Muscle of back (tissue), 3 donors: ENCODE measurements at regions not wholly inside any gene's neighbourhood (a gene's known extent, or its start where the extent isn't known, plus 50 kb on each side); places are given as distances from the start of the nearest gene placed in this dataset.

Experiments used
- DNase-seq, 3 donors: peaks; one replicate each; pipeline versions ENCODE4 v3.0.0 to v3.0.0-alpha.2; 2013

DNA sequence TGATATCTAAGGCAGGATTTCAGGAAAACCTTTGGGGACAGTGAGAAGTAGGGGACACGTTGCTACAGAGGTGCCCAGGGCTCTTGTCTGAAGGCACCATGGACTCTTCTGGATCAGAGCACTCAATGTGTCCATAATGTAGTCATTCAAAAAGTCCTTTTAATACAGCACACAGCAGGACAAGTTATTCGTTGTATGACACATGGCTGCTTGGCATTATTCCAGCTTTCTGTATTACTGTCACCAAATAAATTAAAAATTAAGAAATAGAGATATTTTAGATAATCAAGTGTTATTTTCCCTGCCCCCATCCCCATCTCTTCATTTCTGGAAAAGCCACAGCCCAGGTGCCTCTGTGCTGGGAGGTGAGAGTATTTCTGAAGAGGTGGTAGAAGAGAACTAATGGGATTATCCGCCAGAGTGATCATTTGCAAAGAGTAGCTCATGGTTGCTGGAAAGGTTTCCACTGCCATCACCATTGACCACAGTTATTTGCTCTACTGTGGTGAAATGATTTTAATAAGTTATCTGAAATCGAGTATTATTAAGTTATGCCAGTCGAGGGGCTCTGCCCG, 83.0 kb downstream of the CXCL12 start:
- no peak for DNase-seq

- DNase-seq, result peak; percentile 58 to 95 (median 70)
Measured at GRCh38 chr10:44300666-44301649, 83.9 kb downstream of the CXCL12 start.

DNA sequence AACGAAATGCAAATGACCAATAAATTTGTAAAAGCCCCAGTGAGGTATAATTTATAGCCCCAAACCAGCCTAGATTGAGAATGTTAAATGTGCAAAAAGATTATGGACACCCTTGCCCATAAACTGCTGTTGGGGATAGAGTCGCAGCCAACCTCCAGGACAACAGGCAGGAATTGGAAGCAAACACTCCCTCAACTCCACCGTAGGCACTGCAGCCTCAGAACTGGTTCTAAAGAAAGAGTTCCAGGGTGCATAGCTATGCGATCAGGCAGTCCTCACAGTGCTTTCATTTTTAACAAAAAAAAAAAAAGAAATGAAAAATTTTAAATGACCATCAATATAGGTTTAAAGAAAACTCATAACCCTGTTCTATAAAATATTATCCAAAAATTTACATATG, 86.2 kb downstream of the CXCL12 start:
- DNase-seq, result no peak

DNA sequence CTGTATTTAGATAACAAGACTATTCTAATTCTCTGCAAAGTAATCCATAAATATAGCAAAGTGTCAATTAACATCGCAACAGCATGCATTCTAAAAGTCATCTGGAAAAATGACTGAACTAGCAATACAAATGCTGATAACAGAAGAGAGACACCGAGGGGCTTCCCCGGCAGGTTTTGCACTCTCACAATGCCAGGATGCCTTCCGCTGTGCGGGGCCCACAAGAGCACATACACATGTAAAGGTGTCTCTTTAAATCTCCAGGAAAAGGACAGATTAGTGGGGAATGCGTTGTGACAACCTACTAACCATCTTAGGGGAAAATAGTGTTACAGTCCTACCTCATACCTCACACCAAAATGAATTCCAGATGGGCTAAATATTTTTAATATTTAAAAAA, 86.9 kb downstream of the CXCL12 start:
- no peak for DNase-seq

DNA sequence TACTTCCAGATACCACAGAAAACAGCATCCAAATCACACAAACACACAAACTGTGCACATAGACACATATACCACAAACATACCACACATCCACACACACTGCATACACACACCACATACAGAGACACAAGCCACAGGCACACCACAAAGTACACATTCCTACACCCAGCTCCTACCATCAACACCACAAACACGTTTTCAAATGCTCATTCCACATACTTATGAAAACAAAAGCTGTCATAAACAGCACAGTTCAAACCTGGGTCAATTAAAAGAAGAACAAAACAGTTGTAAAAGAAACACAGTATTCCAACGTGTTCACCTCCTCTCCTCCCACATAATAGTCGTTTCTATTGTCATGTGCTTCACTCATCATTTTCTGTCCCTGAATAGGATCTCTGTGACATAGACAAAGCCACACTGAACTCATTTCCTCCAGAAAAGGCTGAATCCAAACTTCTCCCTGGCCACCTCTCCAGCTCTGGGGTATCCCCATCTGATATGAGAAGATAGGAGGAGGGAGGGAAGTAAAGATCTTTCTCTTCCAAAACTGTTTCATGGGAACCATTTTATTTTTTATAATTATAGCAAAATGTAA, 89.2 kb downstream of the CXCL12 start:
- DNase-seq, result no peak

DNA sequence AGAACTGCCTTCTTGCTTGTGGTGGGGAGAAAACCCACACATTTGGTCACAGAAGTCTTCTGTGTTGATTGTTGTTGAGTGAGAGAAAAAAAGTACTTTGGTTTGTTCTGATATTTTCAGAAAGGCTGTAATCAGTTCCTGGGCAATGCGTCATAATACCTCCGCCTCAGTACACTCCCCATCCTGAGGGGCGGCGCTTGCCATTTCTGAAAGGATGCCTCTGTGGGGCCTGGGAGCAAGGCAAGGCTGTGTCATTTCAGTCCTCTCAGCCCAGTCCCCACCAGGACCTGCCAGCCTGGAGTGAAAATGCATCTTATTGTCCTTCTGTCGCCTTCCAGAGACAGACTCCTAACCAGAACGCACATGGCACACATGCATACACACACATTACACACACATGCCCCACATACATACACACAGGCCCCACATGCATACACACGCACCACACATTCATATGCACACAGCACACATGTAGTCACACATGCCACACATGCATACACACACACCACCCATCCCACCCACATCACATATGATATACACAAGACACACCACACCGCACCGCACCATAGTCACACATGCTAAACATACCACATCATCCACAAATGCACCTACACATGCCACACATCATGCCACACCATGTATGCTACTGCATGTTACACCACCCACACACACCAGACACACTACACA, 90.0 kb downstream of the CXCL12 start:
- DNase-seq, result no peak

DNA sequence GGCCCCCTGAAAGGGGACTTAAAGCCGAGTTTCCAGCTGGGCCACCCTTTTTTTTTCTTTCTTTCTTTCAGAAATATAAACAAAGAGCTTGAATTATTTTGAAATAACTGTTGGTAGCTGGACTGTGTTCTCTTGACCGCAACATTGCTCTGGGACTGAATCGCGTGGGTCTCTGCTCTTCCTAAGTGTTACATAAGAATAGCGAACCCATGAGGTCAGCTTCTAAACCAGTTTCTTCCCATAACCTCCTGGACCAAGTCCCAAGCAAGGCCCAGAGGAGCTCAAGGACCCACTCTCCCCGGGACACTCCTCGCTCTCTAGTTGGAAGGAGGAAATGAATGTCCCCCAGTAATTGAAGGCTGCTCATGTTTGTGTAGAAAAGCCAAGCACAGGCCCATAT, 91.1 kb downstream of the CXCL12 start:
- no peak for DNase-seq

GRCh38 chr10:44293306-44293778, 91.6 kb downstream of the CXCL12 start:
- DNase-seq, result no peak

DNA sequence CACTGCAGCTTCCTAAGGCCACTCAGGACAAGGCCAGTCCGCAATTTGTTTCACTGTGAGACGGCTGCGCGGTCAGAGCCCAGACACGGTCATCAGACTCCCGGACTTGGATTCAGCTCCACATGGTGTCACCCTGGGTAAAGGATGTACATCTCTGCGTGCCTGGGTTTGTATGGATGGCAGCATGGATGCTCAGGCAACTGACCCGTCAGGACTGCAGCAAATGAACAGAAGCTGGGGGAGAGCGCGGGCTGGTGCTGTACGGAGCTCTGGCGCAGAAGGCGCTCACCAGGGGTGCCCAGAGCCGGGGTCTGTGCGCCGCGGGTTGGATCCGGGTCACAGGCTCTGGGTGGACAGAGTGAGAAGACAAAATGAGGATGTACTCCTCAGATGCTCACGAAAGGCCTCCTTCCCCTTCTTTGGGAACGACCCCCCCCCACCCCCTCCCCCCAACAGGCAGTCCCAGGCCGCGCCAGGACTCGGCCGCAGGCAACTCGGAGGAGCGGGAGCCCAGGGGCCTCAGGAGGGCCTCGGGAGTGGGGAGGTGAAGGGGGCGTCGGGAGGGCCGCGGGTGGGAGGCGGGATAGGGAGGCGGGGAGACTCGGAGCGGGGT, 92.4 kb downstream of the CXCL12 start:
- DNase-seq, result peak in 2 of 3 donors; percentile 11 to 43

GRCh38 chr10:44291091-44291490, 93.8 kb downstream of the CXCL12 start:
- no peak for DNase-seq

DNA sequence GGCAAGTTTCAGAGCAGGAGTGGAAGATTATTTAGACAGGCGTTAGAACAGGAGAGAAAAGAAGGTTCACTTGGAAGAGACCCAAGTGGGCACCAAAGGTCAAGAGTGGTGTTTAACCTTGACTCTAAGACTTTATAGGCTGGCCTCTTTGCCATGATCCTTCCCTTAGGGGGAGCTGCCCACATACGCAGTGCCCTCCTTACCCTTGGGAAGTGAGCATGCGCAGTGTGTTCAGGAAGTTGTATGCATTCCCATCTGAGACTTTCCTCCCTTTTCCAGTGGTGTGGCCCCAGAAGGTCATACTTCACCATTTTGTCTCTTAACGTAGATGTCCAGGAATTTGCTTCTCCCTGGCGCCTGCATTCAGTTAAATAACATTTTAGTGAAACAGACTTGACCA, 95.8 kb downstream of the CXCL12 start:
- DNase-seq, result no peak

DNA sequence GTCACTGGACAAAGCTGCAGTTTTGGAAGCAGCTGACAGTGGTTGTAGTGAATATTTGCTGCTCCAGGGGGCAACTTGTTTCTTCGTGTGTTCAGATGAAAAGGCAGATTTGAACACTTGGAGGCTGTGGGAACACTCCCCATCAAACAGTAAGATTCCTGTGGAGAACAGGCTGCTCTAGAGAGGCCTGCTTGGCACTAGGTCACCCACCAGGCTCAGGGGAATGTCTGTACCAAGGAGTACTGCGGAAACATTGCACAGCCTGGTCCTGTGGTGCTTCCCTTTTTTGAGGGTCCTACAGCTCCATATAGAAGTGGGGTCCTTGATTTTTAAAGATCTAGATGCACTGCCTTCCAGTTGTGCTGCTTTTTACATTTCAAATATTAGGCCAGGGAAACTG, 97.5 kb downstream of the CXCL12 start:
- no peak for DNase-seq

DNA sequence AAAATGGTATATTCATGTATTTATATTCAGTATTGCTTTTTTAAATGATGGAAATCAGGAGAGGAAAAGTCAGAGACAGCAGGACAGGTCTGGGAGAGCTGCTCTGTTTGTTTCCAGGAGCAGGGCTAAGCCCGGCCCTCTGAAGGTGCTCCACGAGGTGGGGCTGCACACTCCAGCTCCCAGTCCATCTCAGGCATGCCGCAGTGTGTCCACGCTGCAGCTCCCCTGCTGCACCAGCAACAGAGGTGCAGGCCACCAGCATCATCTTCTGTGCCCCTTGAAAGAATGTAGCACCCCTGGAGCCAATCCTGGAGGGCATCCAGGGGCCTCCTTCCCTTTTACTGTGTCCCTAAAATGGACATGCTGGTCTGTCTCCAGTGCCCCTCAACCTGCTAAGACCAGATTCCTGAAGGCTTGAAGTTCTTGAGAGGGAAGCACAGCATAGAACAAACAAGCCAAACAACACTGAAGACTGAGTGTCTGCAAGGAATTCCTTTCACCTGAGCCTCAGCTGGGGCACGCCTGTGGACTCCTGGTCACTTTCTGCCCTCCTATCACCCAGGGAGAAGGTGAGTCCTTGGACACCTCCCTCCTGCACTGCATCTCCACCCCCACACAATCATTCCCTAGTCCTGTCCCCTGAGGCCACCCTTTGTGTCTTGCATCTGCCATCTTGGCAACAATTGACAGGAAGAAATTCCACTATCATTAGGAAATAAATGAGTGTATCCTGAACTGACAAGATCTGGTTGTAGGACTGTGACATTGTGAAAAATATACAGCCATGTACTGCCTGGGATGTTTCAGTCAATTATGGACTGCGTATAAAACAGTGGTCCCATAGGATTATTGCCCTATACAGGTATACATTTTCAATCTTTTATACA, 100.5 kb downstream of the CXCL12 start:
- no peak for DNase-seq

DNA sequence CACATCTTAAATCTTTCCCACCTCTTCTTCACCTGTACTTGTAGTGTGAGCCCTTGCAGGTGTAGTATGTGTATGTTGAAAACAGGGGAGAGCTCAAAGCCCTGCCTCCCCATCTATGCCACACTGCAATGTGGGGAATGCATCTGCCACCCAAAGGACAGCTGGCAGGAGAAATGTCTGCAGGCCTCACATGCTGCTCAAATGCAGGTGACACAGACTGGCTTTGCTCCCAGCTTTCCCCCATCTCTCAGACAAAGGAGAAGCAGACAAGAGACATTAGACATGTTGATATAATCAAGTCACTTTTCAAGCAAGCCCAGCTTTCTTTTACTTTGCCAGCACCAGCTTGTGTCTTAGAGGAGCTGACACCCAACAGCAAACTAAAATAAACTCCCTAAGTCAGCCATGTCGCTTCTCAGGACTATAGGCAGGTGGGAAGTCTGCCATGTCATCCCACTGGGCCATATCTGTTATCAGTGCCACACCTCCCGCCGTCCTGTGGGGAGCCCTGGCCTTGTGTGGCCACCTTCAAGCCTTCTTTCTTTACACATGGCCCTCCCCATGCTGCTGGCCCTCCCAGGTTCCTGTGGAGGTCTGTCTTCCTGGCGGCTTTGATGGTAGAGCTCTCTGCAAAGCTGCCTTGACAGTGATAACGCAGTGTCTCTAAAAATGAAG, 102.1 kb downstream of the CXCL12 start:
- DNase-seq, result no peak

DNA sequence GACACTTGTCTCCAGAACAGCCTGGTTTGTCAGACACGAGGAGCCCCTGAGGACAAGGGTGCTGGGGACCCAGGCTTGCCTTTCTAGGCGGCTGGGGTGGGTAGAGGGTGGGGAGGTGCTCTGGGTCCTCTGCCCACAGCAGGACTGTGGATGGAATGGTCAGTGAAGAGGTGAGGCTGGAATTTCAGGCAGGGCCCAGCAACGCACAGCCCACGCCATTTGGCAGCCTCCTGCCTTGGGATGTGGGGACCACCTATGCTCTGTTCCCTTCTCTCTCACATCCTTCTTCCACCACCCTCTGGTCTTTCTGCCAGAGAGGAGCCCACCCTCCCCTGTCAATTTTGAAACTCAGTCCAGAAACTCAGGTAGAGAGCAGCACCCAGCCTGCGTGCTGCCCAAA, 103.2 kb downstream of the CXCL12 start:
- no peak for DNase-seq

- DNase-seq, result peak in 1 of 3 donors; percentile 75
Measured at GRCh38 chr10:44281089-44281613, 103.7 kb downstream of the CXCL12 start.

DNA sequence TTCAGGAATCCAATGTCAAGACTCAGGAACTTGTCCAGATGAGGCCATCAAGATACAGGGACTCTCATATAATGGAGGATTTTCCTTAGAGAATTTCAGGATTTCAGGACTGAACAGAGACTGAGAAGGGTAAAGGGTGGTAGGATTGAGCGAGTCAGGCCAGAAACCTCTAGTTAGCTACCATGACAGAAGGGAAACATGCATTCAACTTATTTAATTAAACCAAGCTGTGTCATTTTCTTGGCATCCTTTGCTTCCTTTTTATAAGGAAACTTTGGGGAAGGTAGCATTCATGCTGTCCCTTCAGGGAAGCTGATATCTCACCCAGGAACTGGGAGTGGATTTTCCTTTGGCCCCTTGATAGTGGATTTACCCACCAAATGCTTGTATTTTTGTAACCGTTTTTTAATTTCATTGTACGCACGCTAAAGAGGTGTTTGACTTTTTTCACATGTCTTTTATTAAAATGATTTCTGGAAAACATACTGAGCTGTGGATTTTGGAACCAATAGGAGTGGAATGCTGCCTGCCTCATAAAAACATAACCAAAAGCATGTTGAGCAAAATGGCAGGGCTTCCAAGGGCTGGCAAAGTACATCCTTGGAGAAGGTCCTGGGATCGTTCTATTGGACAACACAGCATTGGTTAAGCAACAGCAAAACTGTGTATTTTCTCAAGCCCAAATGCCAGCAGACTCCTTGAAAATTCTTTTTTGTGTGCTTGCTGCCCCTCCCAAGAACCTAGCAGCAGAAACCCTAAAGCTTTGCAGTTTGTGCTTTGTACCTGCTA, 104.5 kb downstream of the CXCL12 start:
- DNase-seq, result peak in 1 of 3 donors; percentile 66

GRCh38 chr10:44279426-44280126, 105.3 kb downstream of the CXCL12 start:
- no peak for DNase-seq
